ENCODE measurements at regions not wholly inside any gene's neighbourhood (a gene's known extent, or its start where the extent isn't known, plus 50 kb on each side); places are given as distances from the start of the nearest gene placed in this dataset.

DNA sequence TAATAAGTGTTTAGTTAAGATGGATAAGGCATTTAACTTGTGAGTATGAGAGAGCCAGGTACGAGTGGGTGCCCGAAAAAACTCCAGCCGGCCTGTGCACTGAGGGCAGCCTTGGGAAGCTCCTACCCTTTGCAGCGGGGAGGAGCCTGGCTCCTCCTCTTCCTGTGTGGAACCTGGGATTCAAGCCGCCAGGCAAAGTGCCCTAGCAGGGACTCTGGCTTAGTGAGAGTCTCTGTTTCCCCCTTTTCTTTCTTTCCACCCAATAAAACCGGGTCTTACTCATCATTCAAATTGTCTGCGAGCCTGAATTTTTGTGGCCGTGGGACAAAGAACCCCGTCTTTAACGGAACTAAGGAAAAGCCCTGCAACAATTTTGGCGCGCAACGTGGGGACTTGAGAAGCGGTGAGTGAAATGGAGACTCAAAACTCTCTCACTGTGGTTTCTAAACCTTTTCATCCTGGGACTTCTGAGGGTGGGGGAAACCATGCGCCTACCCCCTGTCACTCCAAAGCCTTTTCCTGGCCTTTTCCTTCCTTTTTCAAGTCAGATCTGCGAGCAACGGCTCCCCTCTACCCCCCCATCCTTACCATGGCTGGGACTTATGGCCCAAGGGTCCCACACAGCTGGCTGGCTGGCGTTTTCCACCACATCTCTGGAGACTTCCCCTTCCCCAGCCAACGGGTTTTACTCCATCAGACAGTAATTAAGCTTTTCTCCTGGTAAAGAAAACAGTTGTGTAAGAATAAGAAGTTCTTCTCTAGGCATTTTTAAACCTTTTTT lies 535.7 kb upstream of the ACO1 start:
- H3K4me1 ChIP-seq (ENCODE audit: insufficient read depth, low read length): peaks cover 20% of the 10 kb centered on the region
- H3K36me3 ChIP-seq (replicated peaks in 1 of 2; ENCODE audit: control insufficient read depth in 1 of 2, insufficient read depth in 2 of 2, low read length in 2 of 2): peaks cover 1 to 4% of the 10 kb centered on the region in 2 experiments; a peak in 2 of 5 replicates
- peaks cover 39% of the 10 kb centered on the region for H3K79me2 ChIP-seq (ENCODE audit: insufficient read depth, low read length)
- in situ Hi-C loops (cut with HindIII; ENCODE audit: extremely low pct_ligation_motif_present, low pct_unique_long_range_greater_than_20kb) (loop anchor here (10.0 kb wide), 1 partner anchor 396 kb away; no protein-coding TSS in a partner anchor), intact Hi-C loops (cut with micrococcal nuclease; ENCODE audit: unreplicated experiment) (loop anchor here (1.0 to 10.0 kb wide), 3 partner anchors 156 to 506 kb away; no protein-coding TSS in a partner anchor)
- BruUV-seq (replicated peaks): TSS peak; percentile 72
- DNase-seq (ENCODE audit: low spot score): peak; percentile 72
- CTCF ChIA-PET (ENCODE audit: low intra/inter-chr PET ratio, low total read pairs): no interaction called here
- no peak for FAIRE-seq
- no peaks in the 10 kb centered on the region for H3K9me3 ChIP-seq (ENCODE audit: low read length)
- H2AFZ ChIP-seq (ENCODE audit: low read length): peak overlapping the region; percentile 86
- H4K20me1 ChIP-seq (ENCODE audit: insufficient read depth, low read length): peaks cover 5% of the 10 kb centered on the region; the same call in 1 of the 2 replicates
- H3K27ac ChIP-seq (ENCODE audit: extremely low read length, insufficient read depth, low read length): peak overlapping the region; percentile 77
- H3K4me2 ChIP-seq (ENCODE audit: low read depth, low read length): peak overlapping the region; percentile 80
- WGBS (ENCODE audit: low lambda C conversion rate): 1% methylated on average over 18 of the region's 19 CpGs
- POLR2A ChIA-PET: interaction anchor here (0.8 to 1.3 kb wide), 11 partner anchors 9 to 702 kb away, joined by 3 to 5 read pairs (median 4); partner anchors contain the start of gene ACO1
- H3K27me3 ChIP-seq (ENCODE audit: control insufficient read depth in 1 of 2, insufficient read depth in 2 of 2, low read length in 2 of 2): no peaks in the 10 kb centered on the region; a peak in 1 of 5 replicates
- H3K4me3 ChIP-seq (replicated peaks in 1 of 3; ENCODE audit: insufficient read depth in 1 of 3, low read depth in 2 of 3, low read length in 3 of 3): peak overlapping the region; percentile 72 to 83 (median 78)
- H3K9ac ChIP-seq (ENCODE audit: insufficient read depth, low read depth, low read length): peak overlapping the region; percentile 83
- ATAC-seq: peak; percentile 100
- TF ChIP-seq HOMEZ (CRISPR knock-in tag; IDR thresholded peaks at IDR 0.05; ENCODE audit: low read depth) (no peak), AHR (CRISPR knock-in tag; IDR thresholded peaks at IDR 0.05) (no peak), CTCF (CRISPR knock-in tag; IDR thresholded peaks at IDR 0.05) (no peak), ZNF10 (CRISPR knock-in tag; IDR thresholded peaks at IDR 0.05; ENCODE audit: borderline replicate concordance, low read depth) (no peak), ZNF850 (CRISPR knock-in tag; conservative IDR thresholded peaks at IDR 0.05) (no peak), SMC3 (IDR thresholded peaks at IDR 0.05; ENCODE audit: low read length) (no peak), ZNF18 (CRISPR knock-in tag; IDR thresholded peaks at IDR 0.05; ENCODE audit: insufficient replicate concordance) (no peak), ZNF101 (CRISPR knock-in tag; IDR thresholded peaks at IDR 0.05; ENCODE audit: borderline replicate concordance, low read depth) (no peak), PHF5A (CRISPR knock-in tag; IDR thresholded peaks at IDR 0.05; ENCODE audit: low read depth, unreplicated experiment) (no peak), MZF1 (CRISPR knock-in tag; IDR thresholded peaks at IDR 0.05; ENCODE audit: borderline replicate concordance) (no peak), ZNF414 (CRISPR knock-in tag; IDR thresholded peaks at IDR 0.05) (0 out of 2 replicates have a peak, but pooled peaks have one; percentile 50), ZSCAN9 (CRISPR knock-in tag; IDR thresholded peaks at IDR 0.05; ENCODE audit: borderline replicate concordance) (no peak), ZNF550 (CRISPR knock-in tag; IDR thresholded peaks at IDR 0.05; ENCODE audit: borderline replicate concordance) (no peak), ZNF276 (CRISPR knock-in tag; IDR thresholded peaks at IDR 0.05; ENCODE audit: low read depth) (no peak), FOXP1 (IDR thresholded peaks at IDR 0.05) (no peak), FOXP1 (CRISPR knock-in tag; IDR thresholded peaks at IDR 0.05) (no peak), HOXA7 (CRISPR knock-in tag; IDR thresholded peaks at IDR 0.05) (no peak)
